SK-N-SH (cell line): ENCODE measurements at regions not wholly inside any gene's neighbourhood (a gene's known extent, or its start where the extent isn't known, plus 50 kb on each side); places are given as distances from the start of the nearest gene placed in this dataset.

Source experiments
- CTCF ChIA-PET: fragments of 300-600, 350-600 bp; formaldehyde crosslinking; extraction: SDS; loops from one replicate; lab custom pipeline; 2021; lab: Yijun Ruan, JAX
- POLR2A ChIA-PET: fragments of 350-600 bp; sonication (Branson Sonifier 250); formaldehyde crosslinking; extraction: SDS; loops from one replicate; lab custom pipeline; 2020; ENCODE audit warnings: antibody characterized with exemption, inconsistent platforms; lab: Yijun Ruan, JAX
- DNase-seq: peaks from one replicate; pipeline ENCODE4 v3.0.0; 2012
- H2AFZ ChIP-seq: fragments of 200-600 bp; sonication (generic); 2 replicates; pipeline ENCODE4 v1.8.1; 2016; ENCODE audit warnings: antibody characterized with exemption, mild to moderate bottlenecking, low read depth
- H3F3A ChIP-seq: fragments of 200-600 bp; sonication (generic); replicated peaks from 2 replicates; pipeline ENCODE3; 2016; ENCODE audit warnings: antibody characterized with exemption, mild to moderate bottlenecking; ENCODE audit not compliant: insufficient read depth
- H3K27ac ChIP-seq, 2 experiments: fragments of 200-500 bp in 1 of 2; fragments of 200-600 bp in 1 of 2; sonication (Bioruptor generic) in 1 of 2; sonication (generic), shearing (Covaris generic) in 1 of 2; 2 replicates each; pipeline versions ENCODE4 v1.5.1 to v1.6.1; 2014 to 2016; ENCODE audit warnings: low read depth in 2 of 2, inconsistent platforms in 1 of 2, low read length in 1 of 2, mild to moderate bottlenecking in 1 of 2, mixed read lengths in 1 of 2
- H3K27me3 ChIP-seq: fragments of 200-600 bp; sonication (generic), shearing (Covaris generic); 2 replicates; pipeline ENCODE4 v1.6.1; 2016; ENCODE audit warnings: mixed run types; ENCODE audit not compliant: insufficient read depth
- H3K36me3 ChIP-seq, 2 experiments: fragments of 200-500 bp in 1 of 2; fragments of 200-600 bp in 1 of 2; sonication (Bioruptor generic) in 1 of 2; sonication (generic) in 1 of 2; replicated peaks in 1 of 2; 2 replicates each; pipeline versions ENCODE3 to v1.5.1; 2014 to 2016; ENCODE audit warnings: low read length in 1 of 2, mild to moderate bottlenecking in 1 of 2; ENCODE audit not compliant: insufficient read depth in 2 of 2, control insufficient read depth in 1 of 2
- H3K4me1 ChIP-seq, 2 experiments: fragments of 200-500 bp in 1 of 2; fragments of 200-600 bp in 1 of 2; sonication (Bioruptor generic) in 1 of 2; sonication (generic), shearing (Covaris generic) in 1 of 2; 2 replicates each; pipeline versions ENCODE4 v1.5.1 to v1.6.1; 2014 to 2016; ENCODE audit warnings: low read depth in 1 of 2, low read length in 1 of 2, mixed run types in 1 of 2; ENCODE audit not compliant: insufficient read depth in 2 of 2, control insufficient read depth in 1 of 2
- H3K4me2 ChIP-seq: fragments of 200-600 bp; sonication (generic), shearing (Covaris generic); 2 replicates; pipeline ENCODE4 v1.6.1; 2017; ENCODE audit warnings: mixed run types
- H3K4me3 ChIP-seq, 2 experiments: fragments of 200-500 bp in 1 of 2; fragments of 200-600 bp in 1 of 2; sonication (Bioruptor generic) in 1 of 2; sonication (generic), shearing (Covaris generic) in 1 of 2; 2 replicates each; pipeline versions ENCODE4 v1.5.1 to v1.8.1; 2014 to 2016; ENCODE audit warnings: low read depth in 2 of 2, inconsistent platforms in 1 of 2, low read length in 1 of 2, mild to moderate bottlenecking in 1 of 2, mixed read lengths in 1 of 2, moderate library complexity in 1 of 2
- H3K79me2 ChIP-seq: fragments of 200-600 bp; sonication (generic); 2 replicates; pipeline ENCODE4 v1.8.1; 2017; ENCODE audit warnings: mild to moderate bottlenecking; ENCODE audit not compliant: insufficient read depth
- H3K9ac ChIP-seq: fragments of 200-600 bp; sonication (generic); 2 replicates; pipeline ENCODE4 v1.6.1; 2017; ENCODE audit warnings: mixed run types
- H3K9me2 ChIP-seq: fragments of 200-600 bp; sonication (generic); 2 replicates; pipeline ENCODE4 v1.6.1; 2017; ENCODE audit warnings: mixed run types
- H3K9me3 ChIP-seq: fragments of 200-600 bp; sonication (generic); 2 replicates; pipeline ENCODE4 v1.6.1; 2017; ENCODE audit warnings: mixed run types, mild to moderate bottlenecking, moderate library complexity
- H4K20me1 ChIP-seq: fragments of 200-600 bp; sonication (generic); 2 replicates; pipeline ENCODE4 v1.6.1; 2017; ENCODE audit warnings: mild to moderate bottlenecking, mixed run types; ENCODE audit not compliant: insufficient read depth
- CHD2 ChIP-seq: fragments of 150-350 bp; IDR thresholded peaks from 2 replicates; pipeline ENCODE4 v1.6.1; 2018; ENCODE audit warnings: low read length; ENCODE audit not compliant: partially characterized antibody
- ELF1 ChIP-seq: IDR thresholded peaks from 2 replicates; pipeline ENCODE4 v1.4.0; 2012
- FOSL2 ChIP-seq: IDR thresholded peaks from 2 replicates; pipeline ENCODE4 v1.4.0; 2012; ENCODE audit warnings: low read depth, mild to moderate bottlenecking, moderate library complexity, borderline replicate concordance
- FOXM1 ChIP-seq: IDR thresholded peaks from 2 replicates; pipeline ENCODE4 v1.4.0; 2012; ENCODE audit warnings: low read depth, mild to moderate bottlenecking
- GABPA ChIP-seq: IDR thresholded peaks from 2 replicates; pipeline ENCODE4 v1.4.0; 2012; ENCODE audit warnings: low read depth, mild to moderate bottlenecking
- JUND ChIP-seq: IDR thresholded peaks from 2 replicates; pipeline ENCODE4 v1.4.0; 2012
- MEF2A ChIP-seq: IDR thresholded peaks from 2 replicates; pipeline ENCODE4 v1.4.0; 2012; ENCODE audit warnings: low read depth, borderline replicate concordance
- MXI1 ChIP-seq: IDR thresholded peaks from 2 replicates; pipeline ENCODE4 v1.6.1; 2012; ENCODE audit warnings: mild to moderate bottlenecking, low read depth, low read length, improper control_type of control experiment
- NRF1 ChIP-seq: IDR thresholded peaks from 2 replicates; pipeline ENCODE4 v1.6.1; 2012; ENCODE audit warnings: low read depth, mild to moderate bottlenecking, low read length
- PBX3 ChIP-seq: IDR thresholded peaks from 2 replicates; pipeline ENCODE4; 2012
- POLR2AphosphoS5 ChIP-seq: IDR thresholded peaks from 2 replicates; pipeline ENCODE4 v1.6.1; 2012; ENCODE audit warnings: low read depth, low read length
- RAD21 ChIP-seq: IDR thresholded peaks from 2 replicates; pipeline ENCODE4 v1.6.1; 2012; ENCODE audit warnings: mild to moderate bottlenecking, low read length
- RCOR1 ChIP-seq: fragments of 150-350 bp; IDR thresholded peaks from 2 replicates; pipeline ENCODE4 v1.6.1; 2017; ENCODE audit warnings: antibody characterized with exemption, low read length
- REST ChIP-seq: IDR thresholded peaks from 2 replicates; pipeline ENCODE4 v1.6.1; 2012; ENCODE audit warnings: mild to moderate bottlenecking, low read depth, low read length, moderate library complexity
- RFX5 ChIP-seq: IDR thresholded peaks from 2 replicates; pipeline ENCODE4 v1.6.1; 2012; ENCODE audit warnings: mild to moderate bottlenecking, improper control_type of control experiment, low read length
- RXRA ChIP-seq: IDR thresholded peaks from 2 replicates; pipeline ENCODE4 v1.4.0; 2012; ENCODE audit warnings: low read depth, mild to moderate bottlenecking, borderline replicate concordance
- TAF1 ChIP-seq: IDR thresholded peaks from 2 replicates; pipeline ENCODE4 v1.6.1; 2012; ENCODE audit warnings: low read depth, mild to moderate bottlenecking, low read length, moderate library complexity, borderline replicate concordance
- TEAD4 ChIP-seq: IDR thresholded peaks from 2 replicates; pipeline ENCODE4 v1.4.0; 2012; ENCODE audit warnings: mild to moderate bottlenecking, borderline replicate concordance; ENCODE audit not compliant: insufficient read depth
- USF2 ChIP-seq: fragments of 150-350 bp; IDR thresholded peaks from 2 replicates; pipeline ENCODE4 v1.6.1; 2017; ENCODE audit warnings: antibody characterized with exemption, low read length, low read depth, borderline replicate concordance
- YY1 ChIP-seq: IDR thresholded peaks from 2 replicates; pipeline ENCODE4 v1.4.0; 2012; ENCODE audit warnings: low read depth, mild to moderate bottlenecking
- WGBS: methylation state at CpG from one replicate; pipeline ENCODE4 v1.1.6; 2017; ENCODE audit warnings: low lambda C conversion rate; 5-methylcytosine and 5-hydroxymethylcytosine counted together

- TF ChIP-seq REST: no peak
- no peak for TF ChIP-seq MXI1
Measured at GRCh38 chr12:60535363-60535762, 939.5 kb downstream of the SLC16A7 start (continued).

- no peaks in the 10 kb centered on the region for H3K36me3 ChIP-seq
- H3K9me3 ChIP-seq: no peaks in the 10 kb centered on the region
- H3K4me3 ChIP-seq: no peak overlapping the region
- H3K9me2 ChIP-seq: no peaks in the 10 kb centered on the region
- no peak overlapping the region for H3K9ac ChIP-seq
- H3K27me3 ChIP-seq: no peaks in the 10 kb centered on the region
- no peaks in the 10 kb centered on the region for H4K20me1 ChIP-seq
- no peak overlapping the region for H3K27ac ChIP-seq
- no peak overlapping the region for H2AFZ ChIP-seq
- POLR2A ChIA-PET: no interaction called here
- TF ChIP-seq JUND (no peak), RCOR1 (no peak), PBX3 (no peak)
- H3F3A ChIP-seq: no peaks in the 10 kb centered on the region
- no peaks in the 10 kb centered on the region for H3K79me2 ChIP-seq
- 3% methylated on average over 5 of the region's 5 CpGs for WGBS
- H3K4me2 ChIP-seq: no peak overlapping the region
- no peak for DNase-seq
- CTCF ChIA-PET: no interaction called here
- H3K4me1 ChIP-seq: no peaks in the 10 kb centered on the region
Measured at GRCh38 chr12:60539592-60539991, 943.8 kb downstream of the SLC16A7 start.

GRCh38 chr12:60568914-60569313, 973.1 kb downstream of the SLC16A7 start:
- H4K20me1 ChIP-seq: no peaks in the 10 kb centered on the region
- H3K9me3 ChIP-seq: no peaks in the 10 kb centered on the region
- TF ChIP-seq TAF1 (no peak), NRF1 (no peak), RCOR1 (no peak), MEF2A (no peak), USF2 (no peak), RXRA (no peak), YY1 (no peak), FOSL2 (no peak), FOXM1 (no peak), TEAD4 (no peak), POLR2AphosphoS5 (no peak), RAD21 (no peak), CHD2 (no peak), ELF1 (no peak), GABPA (no peak), RFX5 (no peak)
- no peaks in the 10 kb centered on the region for H3K9me2 ChIP-seq
- 3% methylated on average over 2 of the region's 2 CpGs for WGBS
- H3K4me1 ChIP-seq: no peaks in the 10 kb centered on the region
- H3K79me2 ChIP-seq: no peaks in the 10 kb centered on the region
- POLR2A ChIA-PET: no interaction called here
- H3K36me3 ChIP-seq: no peaks in the 10 kb centered on the region
- no peak for DNase-seq
- no peak overlapping the region for H3K27ac ChIP-seq
- CTCF ChIA-PET: no interaction called here
- no peak overlapping the region for H2AFZ ChIP-seq
- no peaks in the 10 kb centered on the region for H3K27me3 ChIP-seq
- H3K9ac ChIP-seq: no peak overlapping the region
- no peak overlapping the region for H3K4me3 ChIP-seq
- no peaks in the 10 kb centered on the region for H3F3A ChIP-seq
- H3K4me2 ChIP-seq: no peak overlapping the region
